GM18909 (cell line): ENCODE measurements at regions not wholly inside any gene's neighbourhood (a gene's known extent, or its start where the extent isn't known, plus 50 kb on each side); places are given as distances from the start of the nearest gene placed in this dataset.

Experiments used
- ATAC-seq: cut with Tn5 transposase; IDR thresholded peaks from one replicate; pipeline ENCODE4 v1.9.1; 2021; ENCODE audit warnings: mild to moderate bottlenecking; ENCODE audit not compliant: unreplicated experiment, poor library complexity

DNA sequence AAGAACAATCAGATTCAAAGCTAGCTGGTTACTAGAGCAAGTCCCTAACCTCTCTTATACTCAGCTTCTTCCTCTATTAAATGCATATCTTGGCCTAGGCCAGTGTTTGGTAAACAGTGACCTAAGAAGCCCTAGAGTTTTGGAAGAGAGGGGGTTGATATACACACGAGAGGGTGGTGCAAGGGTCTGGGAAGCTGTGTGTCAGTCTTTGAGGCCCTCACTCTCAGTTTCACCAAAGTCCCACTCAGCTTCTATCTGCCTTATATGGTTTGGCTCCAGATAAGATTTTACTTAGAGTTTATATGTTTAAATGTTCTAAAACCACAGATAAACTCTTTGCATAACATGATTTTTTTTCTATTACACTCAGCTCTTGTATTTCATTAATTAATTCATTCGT, 526.1 kb upstream of the BTBD3 start:
- ATAC-seq, result no peak

GRCh38 chr20:11394145-11394833, 523.4 kb upstream of the BTBD3 start:
- no peak for ATAC-seq

DNA sequence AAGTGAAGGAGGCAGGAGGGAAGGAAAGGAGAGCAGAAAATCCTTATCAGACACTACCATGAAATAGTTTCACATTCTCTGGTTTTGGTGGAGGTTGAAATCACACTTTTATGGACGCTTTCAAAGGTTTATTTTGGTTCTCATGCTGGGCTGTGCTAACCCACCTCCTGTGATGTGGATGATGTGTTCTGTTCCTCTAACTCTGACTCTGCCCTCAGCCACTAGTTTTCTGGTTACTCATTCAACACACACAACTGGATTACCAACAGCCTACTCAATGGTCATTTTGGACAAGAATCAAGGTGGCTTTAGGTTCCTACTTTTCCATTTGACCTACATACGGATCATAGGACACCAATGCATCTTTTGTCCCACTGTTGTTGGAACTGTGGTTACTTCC, 522.1 kb upstream of the BTBD3 start:
- no peak for ATAC-seq

GRCh38 chr20:11401988-11402387, 515.7 kb upstream of the BTBD3 start:
- peak; percentile 59 for ATAC-seq

- no peak for ATAC-seq
These were observed 514.0 kb upstream of the BTBD3 start for GRCh38 chr20:11403711-11404110.

DNA sequence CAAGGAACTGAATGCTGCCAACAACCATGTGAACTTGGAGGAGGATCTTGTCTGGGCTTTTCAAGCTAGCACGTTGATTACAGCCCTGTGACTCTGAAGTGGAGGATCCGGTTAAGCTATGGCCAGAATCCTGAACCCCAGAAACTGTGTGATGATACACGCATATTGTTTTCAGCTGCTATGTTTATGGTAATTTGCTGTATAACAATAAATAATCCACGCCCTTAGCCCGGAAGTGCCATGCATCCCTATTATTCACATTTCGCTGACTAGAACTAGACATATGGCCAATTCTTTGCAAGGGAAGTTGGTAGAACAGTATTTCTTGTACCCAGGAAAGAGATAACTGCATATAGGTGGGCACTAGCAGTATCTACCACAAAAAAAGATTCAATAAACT, 510.8 kb upstream of the BTBD3 start:
- no peak for ATAC-seq

- ATAC-seq, result no peak
These were observed 508.1 kb upstream of the BTBD3 start for GRCh38 chr20:11409561-11409960.

DNA sequence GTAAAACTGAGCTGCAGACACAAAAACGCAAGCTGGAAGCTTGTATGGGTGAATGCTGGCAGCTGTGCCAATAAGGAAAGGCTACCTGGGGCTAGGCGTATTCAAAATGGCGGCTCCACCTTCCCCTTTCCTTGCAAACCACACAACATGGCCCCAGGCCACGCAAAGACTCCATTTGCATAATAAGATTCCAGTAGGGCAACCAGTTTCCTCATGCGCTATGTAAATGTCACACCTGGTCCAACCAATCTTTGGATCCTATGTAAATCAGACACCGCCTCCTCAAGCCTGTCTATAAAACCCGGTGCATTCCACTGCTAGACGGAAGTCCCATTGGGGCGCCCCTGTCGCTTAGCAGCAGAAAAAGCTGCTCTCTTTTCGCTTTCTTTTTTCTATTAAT, 505.9 kb upstream of the BTBD3 start:
- ATAC-seq, result no peak

DNA sequence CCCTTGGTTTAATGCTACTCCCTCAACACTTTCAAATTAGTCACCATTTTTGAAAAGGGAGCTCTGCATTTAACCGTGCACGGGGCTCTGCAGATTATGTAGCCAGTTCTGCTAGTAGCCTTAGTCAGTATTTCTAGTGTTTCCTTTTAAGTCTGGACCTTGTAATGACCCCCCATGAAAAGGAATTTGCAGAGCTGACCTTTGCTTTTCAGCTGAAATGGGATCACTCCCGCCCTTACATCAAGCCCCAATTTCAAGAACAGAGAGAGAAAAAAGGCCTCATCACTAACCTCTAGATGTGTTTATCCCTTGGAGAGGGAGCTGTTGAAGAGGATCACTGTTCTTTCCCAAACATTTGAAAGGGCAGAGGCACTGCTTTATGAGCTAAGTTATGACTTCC, 490.7 kb upstream of the BTBD3 start:
- no peak for ATAC-seq

DNA sequence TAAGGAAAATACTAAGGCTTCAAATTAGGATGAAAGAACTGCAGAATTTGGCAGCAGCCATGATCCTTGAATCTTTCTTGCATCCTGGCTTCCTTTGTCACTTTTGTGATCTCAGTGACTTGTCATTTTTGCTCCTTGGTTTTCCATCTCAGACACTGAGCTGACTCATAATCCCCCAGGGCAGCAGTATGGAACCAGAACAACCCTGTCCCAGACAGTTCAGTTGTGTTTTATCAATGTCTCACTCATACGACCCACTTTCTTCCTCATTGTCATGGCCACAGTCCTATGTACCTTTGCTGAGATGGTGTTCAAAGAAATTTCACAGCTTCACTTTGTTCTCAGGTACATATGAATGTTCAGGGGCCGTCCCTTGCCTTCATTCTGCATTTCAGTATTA, 488.5 kb upstream of the BTBD3 start:
- no peak for ATAC-seq

- ATAC-seq, result no peak
These were observed 487.7 kb upstream of the BTBD3 start for GRCh38 chr20:11429889-11430519.

DNA sequence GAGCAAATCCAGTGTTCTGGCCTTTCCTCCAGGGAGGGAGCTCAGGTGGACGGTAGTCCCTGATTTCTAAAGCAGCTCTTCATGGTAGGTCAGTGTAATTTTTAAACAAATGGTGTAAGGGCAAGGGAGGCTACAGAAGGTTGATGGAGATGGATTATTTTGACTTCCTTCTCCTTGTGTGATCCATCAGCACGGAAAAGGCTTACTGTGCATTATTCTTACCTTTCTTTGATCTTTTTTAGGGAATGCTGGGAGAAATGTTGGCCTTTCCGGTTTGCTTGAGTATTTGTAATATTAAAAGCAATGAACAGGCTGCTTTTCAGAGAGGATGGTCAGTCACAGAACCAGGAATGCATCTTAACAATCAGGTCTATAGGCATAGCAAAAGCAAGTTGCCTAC, 487.0 kb upstream of the BTBD3 start:
- no peak for ATAC-seq

GRCh38 chr20:11431621-11432020, 486.1 kb upstream of the BTBD3 start:
- no peak for ATAC-seq

DNA sequence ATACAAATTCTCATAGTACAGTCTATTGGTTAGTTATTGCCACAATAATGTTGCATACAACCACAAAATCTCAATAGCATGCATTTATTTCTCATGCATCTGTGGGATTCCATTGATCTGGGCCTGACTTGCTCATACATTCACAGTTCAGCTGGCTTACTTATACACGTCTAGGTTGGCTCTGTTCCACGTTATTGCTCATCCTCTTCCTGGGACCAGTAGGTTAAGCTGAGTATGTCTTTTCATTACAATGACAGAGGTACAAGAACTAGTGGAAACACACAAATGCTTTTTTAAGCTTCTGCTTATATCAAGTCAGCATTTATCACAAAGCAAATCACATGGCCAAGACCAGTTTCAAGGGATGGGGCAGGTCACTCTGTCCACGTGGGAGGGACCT, 485.3 kb upstream of the BTBD3 start:
- no peak for ATAC-seq

GRCh38 chr20:11436113-11436905, 481.4 kb upstream of the BTBD3 start:
- ATAC-seq, result no peak

GRCh38 chr20:11437090-11437489, 480.6 kb upstream of the BTBD3 start:
- ATAC-seq, result no peak

- ATAC-seq, result no peak
These were observed 479.9 kb upstream of the BTBD3 start for GRCh38 chr20:11437611-11438380.

DNA sequence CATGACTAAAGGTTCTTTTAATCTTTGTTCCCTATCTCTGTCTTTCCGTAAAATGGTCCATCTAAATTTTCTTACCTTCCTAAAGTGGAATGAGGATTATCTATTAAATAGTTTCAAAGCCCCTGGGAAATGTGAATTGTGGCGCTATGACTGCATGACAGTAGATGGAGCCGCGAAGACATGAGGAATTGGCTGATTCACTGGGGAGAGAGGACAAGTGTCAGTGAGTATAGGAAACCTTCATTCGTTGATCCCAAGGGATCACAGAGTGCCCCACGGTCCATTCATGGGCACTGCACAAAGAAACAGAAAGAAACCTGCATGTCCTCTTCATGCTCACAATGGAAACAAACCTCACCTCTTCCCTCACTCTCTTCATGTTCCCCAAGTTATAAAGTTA, 479.3 kb upstream of the BTBD3 start:
- no peak for ATAC-seq

DNA sequence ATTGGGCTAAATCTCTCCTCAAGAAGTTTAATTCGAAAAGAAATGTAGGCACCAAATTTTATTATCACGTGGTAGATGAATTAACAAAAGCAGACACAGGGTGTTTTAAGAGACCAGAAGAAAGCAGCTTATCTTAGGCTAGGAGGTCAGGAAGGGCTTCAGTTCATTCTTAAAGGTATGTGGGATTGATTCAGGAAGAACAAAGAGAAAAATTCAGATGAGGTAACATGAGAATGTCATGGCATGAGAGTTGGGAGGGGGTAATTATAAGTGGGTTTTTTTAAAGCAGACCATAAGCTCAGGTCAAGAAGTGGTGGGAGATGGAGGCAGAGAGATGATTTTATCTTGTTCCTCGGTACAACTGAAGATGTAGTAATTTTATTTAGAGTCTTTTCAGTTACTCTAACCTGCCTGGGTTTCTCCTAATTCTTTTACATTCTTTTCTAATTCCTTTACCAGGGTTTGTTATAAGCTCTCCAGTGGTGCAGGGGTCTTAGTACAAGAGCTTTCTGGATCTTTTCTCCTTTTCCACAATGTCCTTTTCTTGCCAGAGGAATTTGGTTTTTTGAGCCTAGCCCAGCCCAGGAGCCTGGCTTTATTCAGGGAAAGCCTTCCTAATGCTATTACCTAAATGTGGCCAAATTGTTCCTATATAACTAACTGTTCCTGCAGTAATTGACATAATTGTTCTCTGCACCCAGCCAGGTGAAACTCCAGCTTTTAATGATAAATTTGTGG, 474.1 kb upstream of the BTBD3 start:
- ATAC-seq, result no peak

- ATAC-seq, result no peak
These were observed 472.5 kb upstream of the BTBD3 start for GRCh38 chr20:11445161-11445560.
